ENCODE measurements at regions not wholly inside any gene's neighbourhood (a gene's known extent, or its start where the extent isn't known, plus 50 kb on each side); places are given as distances from the start of the nearest gene placed in this dataset.

- TF ChIP-seq EP300 (IDR thresholded peaks at IDR 0.05) (no peak), POLR2A (IDR thresholded peaks at IDR 0.05) (no peak), POLR2AphosphoS5 (IDR thresholded peaks at IDR 0.05) (no peak)
- TF ChIP-seq, protein P1, sequence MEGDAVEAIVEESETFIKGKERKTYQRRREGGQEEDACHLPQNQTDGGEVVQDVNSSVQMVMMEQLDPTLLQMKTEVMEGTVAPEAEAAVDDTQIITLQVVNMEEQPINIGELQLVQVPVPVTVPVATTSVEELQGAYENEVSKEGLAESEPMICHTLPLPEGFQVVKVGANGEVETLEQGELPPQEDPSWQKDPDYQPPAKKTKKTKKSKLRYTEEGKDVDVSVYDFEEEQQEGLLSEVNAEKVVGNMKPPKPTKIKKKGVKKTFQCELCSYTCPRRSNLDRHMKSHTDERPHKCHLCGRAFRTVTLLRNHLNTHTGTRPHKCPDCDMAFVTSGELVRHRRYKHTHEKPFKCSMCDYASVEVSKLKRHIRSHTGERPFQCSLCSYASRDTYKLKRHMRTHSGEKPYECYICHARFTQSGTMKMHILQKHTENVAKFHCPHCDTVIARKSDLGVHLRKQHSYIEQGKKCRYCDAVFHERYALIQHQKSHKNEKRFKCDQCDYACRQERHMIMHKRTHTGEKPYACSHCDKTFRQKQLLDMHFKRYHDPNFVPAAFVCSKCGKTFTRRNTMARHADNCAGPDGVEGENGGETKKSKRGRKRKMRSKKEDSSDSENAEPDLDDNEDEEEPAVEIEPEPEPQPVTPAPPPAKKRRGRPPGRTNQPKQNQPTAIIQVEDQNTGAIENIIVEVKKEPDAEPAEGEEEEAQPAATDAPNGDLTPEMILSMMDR (IDR thresholded peaks at IDR 0.05), result no peak
- ATAC-seq, result no peak
- H3K4me3 ChIP-seq, result no peak overlapping the region
- no peaks in the 10 kb centered on the region for H3K36me3 ChIP-seq
- H3K27ac ChIP-seq, result no peak overlapping the region
- H3K9me3 ChIP-seq, result peaks cover 0 to 6% (median 0%) of the 10 kb centered on the region in 3 donors
- WGBS, 2 donors (ENCODE audit: low coverage in 1 of 2), result 55 to 63% methylated on average over 5 to 6 of the region's 6 CpGs
- H3K4me1 ChIP-seq, result no peaks in the 10 kb centered on the region
- no peaks in the 10 kb centered on the region for H3K27me3 ChIP-seq
Observed at GRCh38 chr20:52681288-52681687, 290.9 kb upstream of the TSHZ2 start.

GRCh38 chr20:52677216-52677615 is 294.9 kb upstream of the TSHZ2 start:
- no peaks in the 10 kb centered on the region for H3K27me3 ChIP-seq
- ATAC-seq, result no peak
- TF ChIP-seq EP300 (IDR thresholded peaks at IDR 0.05) (no peak), POLR2AphosphoS5 (IDR thresholded peaks at IDR 0.05) (no peak), POLR2A (IDR thresholded peaks at IDR 0.05) (no peak)
- TF ChIP-seq, protein P1 (IDR thresholded peaks at IDR 0.05), result no peak

GRCh38 chr20:52676283-52676995 is 295.7 kb upstream of the TSHZ2 start:
- Histone ChIP-seq H3K27me3 (no peaks in the 10 kb centered on the region), H3K36me3 (no peaks in the 10 kb centered on the region), H3K4me1 (no peaks in the 10 kb centered on the region), H3K27ac (no peak overlapping the region), H3K4me3 (no peak overlapping the region), H3K9me3 (peaks cover 0 to 5% (median 0%) of the 10 kb centered on the region in 3 donors)
- TF ChIP-seq POLR2AphosphoS5 (IDR thresholded peaks at IDR 0.05) (no peak), POLR2A (IDR thresholded peaks at IDR 0.05) (no peak), EP300 (IDR thresholded peaks at IDR 0.05) (no peak)
- TF ChIP-seq, protein P1 (IDR thresholded peaks at IDR 0.05), result no peak
- ATAC-seq, result no peak
- WGBS, 2 donors (ENCODE audit: low coverage in 1 of 2), result 81 to 87% methylated on average over 8 to 9 of the region's 13 CpGs

More at GRCh38 chr20:52677216-52677615, 294.9 kb upstream of the TSHZ2 start:
- Histone ChIP-seq H3K4me3 (no peak overlapping the region), H3K27ac (no peak overlapping the region), H3K36me3 (no peaks in the 10 kb centered on the region), H3K4me1 (no peaks in the 10 kb centered on the region), H3K9me3 (peaks cover 0 to 6% (median 0%) of the 10 kb centered on the region in 3 donors)
- WGBS, 2 donors (ENCODE audit: low coverage in 1 of 2), result 39 to 62% methylated on average over 2 of the region's 2 CpGs

DNA sequence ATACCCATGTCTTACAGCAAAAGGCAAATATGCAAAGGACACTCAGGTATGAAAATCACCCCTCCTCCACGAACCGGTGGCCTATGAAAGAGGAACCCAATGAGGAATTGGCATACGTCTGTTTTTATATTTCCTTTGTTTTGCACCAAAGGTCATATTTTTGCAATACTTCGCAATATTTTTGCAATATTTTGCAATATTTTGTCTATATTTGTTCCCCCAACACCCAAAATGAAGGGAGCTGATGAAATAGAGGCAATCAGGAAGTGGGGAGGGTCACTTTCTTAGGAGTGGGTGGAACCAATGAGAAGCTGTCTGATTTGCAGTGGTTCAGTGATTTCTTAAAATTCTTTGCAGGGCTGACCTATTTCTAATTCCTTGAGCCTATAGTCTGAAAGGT is 296.8 kb upstream of the TSHZ2 start:
- no peaks in the 10 kb centered on the region for H3K4me1 ChIP-seq
- 75 to 80% methylated on average over 4 of the region's 4 CpGs for WGBS, 2 donors (ENCODE audit: low coverage in 1 of 2)
- H3K36me3 ChIP-seq, result no peaks in the 10 kb centered on the region
- no peaks in the 10 kb centered on the region for H3K9me3 ChIP-seq
- H3K27ac ChIP-seq, result no peak overlapping the region
- H3K27me3 ChIP-seq, result no peaks in the 10 kb centered on the region
- no peak overlapping the region for H3K4me3 ChIP-seq
- no peak for ATAC-seq
- TF ChIP-seq, protein P1 (IDR thresholded peaks at IDR 0.05), result no peak
- no peak for TF ChIP-seq POLR2AphosphoS5 (IDR thresholded peaks at IDR 0.05)
- no peak for TF ChIP-seq POLR2A (IDR thresholded peaks at IDR 0.05)
- no peak for TF ChIP-seq EP300 (IDR thresholded peaks at IDR 0.05)

GRCh38 chr20:52668626-52669025 is 303.5 kb upstream of the TSHZ2 start:
- no peak for ATAC-seq
- WGBS, 2 donors (ENCODE audit: low coverage in 1 of 2), result 64 to 70% methylated on average over 3 of the region's 3 CpGs
- Histone ChIP-seq H3K36me3 (no peaks in the 10 kb centered on the region), H3K4me1 (no peaks in the 10 kb centered on the region), H3K27me3 (no peaks in the 10 kb centered on the region), H3K4me3 (no peak overlapping the region), H3K27ac (no peak overlapping the region), H3K9me3 (no peaks in the 10 kb centered on the region)
- TF ChIP-seq, protein P1 (IDR thresholded peaks at IDR 0.05), result no peak
- TF ChIP-seq POLR2AphosphoS5 (IDR thresholded peaks at IDR 0.05), result no peak
- no peak for TF ChIP-seq POLR2A (IDR thresholded peaks at IDR 0.05)
- TF ChIP-seq EP300 (IDR thresholded peaks at IDR 0.05), result no peak

Measured in gastroesophageal sphincter (tissue), 4 donors.